ENCODE measurements at regions not wholly inside any gene's neighbourhood (a gene's known extent, or its start where the extent isn't known, plus 50 kb on each side); places are given as distances from the start of the nearest gene placed in this dataset.

- DNase-seq (ENCODE audit: low spot score): no peak
- H3K4me3 ChIP-seq: no peak overlapping the region
- H3K27ac ChIP-seq: no peak overlapping the region
- TF ChIP-seq CTCF (IDR thresholded peaks at IDR 0.05): no peak
Measured at GRCh38 chr11:111067994-111068393, 177.5 kb upstream of the POU2AF2 start.

GRCh38 chr11:111066846-111067245 lies 178.7 kb upstream of the POU2AF2 start:
- Histone ChIP-seq H3K27ac (no peak overlapping the region), H3K4me3 (no peak overlapping the region)
- DNase-seq (ENCODE audit: low spot score): no peak
- TF ChIP-seq CTCF (IDR thresholded peaks at IDR 0.05): no peak

- TF ChIP-seq CTCF (IDR thresholded peaks at IDR 0.05): no peak
- no peak overlapping the region for H3K4me3 ChIP-seq
- H3K27ac ChIP-seq: no peak overlapping the region
- DNase-seq (ENCODE audit: low spot score): no peak
Measured at GRCh38 chr11:111063726-111064517, 181.6 kb upstream of the POU2AF2 start.

- no peak for DNase-seq (ENCODE audit: low spot score)
- H3K4me3 ChIP-seq: no peak overlapping the region
- no peak overlapping the region for H3K27ac ChIP-seq
- TF ChIP-seq CTCF (IDR thresholded peaks at IDR 0.05): no peak
Measured at GRCh38 chr11:111062420-111062819, 183.1 kb upstream of the POU2AF2 start.

GRCh38 chr11:111059726-111060125 lies 185.8 kb upstream of the POU2AF2 start:
- Histone ChIP-seq H3K4me3 (no peak overlapping the region), H3K27ac (no peak overlapping the region)
- no peak for TF ChIP-seq CTCF (IDR thresholded peaks at IDR 0.05)
- DNase-seq (ENCODE audit: low spot score): no peak

- Histone ChIP-seq H3K4me3 (no peak overlapping the region), H3K27ac (no peak overlapping the region)
- DNase-seq (ENCODE audit: low spot score): no peak
- TF ChIP-seq CTCF (IDR thresholded peaks at IDR 0.05): no peak
Measured at GRCh38 chr11:111049131-111049530, 196.4 kb upstream of the POU2AF2 start.

- DNase-seq (ENCODE audit: low spot score): no peak
- no peak overlapping the region for H3K27ac ChIP-seq
- no peak for TF ChIP-seq CTCF (IDR thresholded peaks at IDR 0.05)
Measured at GRCh38 chr11:111047374-111047773, 198.2 kb upstream of the POU2AF2 start.

More at GRCh38 chr11:111047374-111047773, 198.2 kb upstream of the POU2AF2 start:
- H3K4me3 ChIP-seq: no peak overlapping the region

Data from coronary artery (tissue), 2 donors.